Left ventricle myocardium inferior (tissue), 1 donor: ENCODE measurements at regions not wholly inside any gene's neighbourhood (a gene's known extent, or its start where the extent isn't known, plus 50 kb on each side); places are given as distances from the start of the nearest gene placed in this dataset.

Experiments
- DNase-seq: peaks from one replicate; pipeline ENCODE4 v3.0.0-alpha.2; 2020
- H3K27ac ChIP-seq: fragments of 200-600 bp; replicated peaks from 2 replicates; pipeline ENCODE4 v1.8.0; 2021
- H3K27me3 ChIP-seq: fragments of 200-600 bp; 2 replicates; pipeline ENCODE4 v1.8.0; 2021; ENCODE audit warnings: low read depth
- H3K36me3 ChIP-seq: fragments of 200-600 bp; 2 replicates; pipeline ENCODE4 v1.8.0; 2021
- H3K4me1 ChIP-seq: fragments of 200-600 bp; 2 replicates; pipeline ENCODE4 v1.8.0; 2021
- H3K4me3 ChIP-seq: fragments of 200-600 bp; 2 replicates; pipeline ENCODE4 v1.8.0; 2021; ENCODE audit warnings: mild to moderate bottlenecking, moderate library complexity
- H3K9me3 ChIP-seq: fragments of 200-600 bp; replicated peaks from 2 replicates; pipeline ENCODE4 v1.8.0; 2021
- CTCF ChIP-seq: fragments of 200-600 bp; IDR thresholded peaks from 2 replicates; pipeline ENCODE4 v1.8.0; 2021; ENCODE audit warnings: antibody characterized with exemption, mild to moderate bottlenecking, borderline replicate concordance
- intact Hi-C: fragments of 100-400 bp; cut with micrococcal nuclease; formaldehyde crosslinking; loops from one replicate; pipeline ENCODE4 v1.11.0; 2022
- donor health status: DM: no; HTN: yes; CAD: no; lungs with severe emphysema.

- no peak for DNase-seq
- H3K36me3 ChIP-seq = no peaks in the 10 kb centered on the region
- H3K27ac ChIP-seq = no peak overlapping the region
- TF ChIP-seq CTCF = no peak
- no peaks in the 10 kb centered on the region for H3K4me1 ChIP-seq
- no peaks in the 10 kb centered on the region for H3K9me3 ChIP-seq
- intact Hi-C loops = no loop called here
- no peak overlapping the region for H3K4me3 ChIP-seq
- H3K27me3 ChIP-seq = no peaks in the 10 kb centered on the region
Measured at GRCh38 chrX:98405376-98405775, 1521.7 kb downstream of the RPA4 start.

GRCh38 chrX:98407584-98407983 lies 1523.9 kb downstream of the RPA4 start:
- TF ChIP-seq CTCF = no peak
- DNase-seq = no peak
- intact Hi-C loops = no loop called here
- Histone ChIP-seq H3K4me1 (no peaks in the 10 kb centered on the region), H3K4me3 (no peak overlapping the region), H3K36me3 (no peaks in the 10 kb centered on the region), H3K27me3 (no peaks in the 10 kb centered on the region), H3K9me3 (no peaks in the 10 kb centered on the region), H3K27ac (no peak overlapping the region)

GRCh38 chrX:98409867-98410266 lies 1526.2 kb downstream of the RPA4 start:
- Histone ChIP-seq H3K9me3 (no peaks in the 10 kb centered on the region), H3K36me3 (no peaks in the 10 kb centered on the region), H3K4me1 (no peaks in the 10 kb centered on the region), H3K27ac (no peak overlapping the region), H3K4me3 (no peak overlapping the region), H3K27me3 (no peaks in the 10 kb centered on the region)
- no peak for TF ChIP-seq CTCF
- intact Hi-C loops = no loop called here
- no peak for DNase-seq

GRCh38 chrX:98412058-98412457 lies 1528.3 kb downstream of the RPA4 start:
- H3K4me3 ChIP-seq = no peak overlapping the region
- H3K4me1 ChIP-seq = no peaks in the 10 kb centered on the region
- H3K9me3 ChIP-seq = no peaks in the 10 kb centered on the region
- H3K27ac ChIP-seq = no peak overlapping the region
- no peaks in the 10 kb centered on the region for H3K36me3 ChIP-seq
- TF ChIP-seq CTCF = no peak
- intact Hi-C loops = no loop called here
- DNase-seq = no peak
- H3K27me3 ChIP-seq = no peaks in the 10 kb centered on the region

GRCh38 chrX:98422536-98422935 lies 1538.8 kb downstream of the RPA4 start:
- Histone ChIP-seq H3K36me3 (no peaks in the 10 kb centered on the region), H3K4me1 (no peaks in the 10 kb centered on the region), H3K4me3 (no peak overlapping the region), H3K9me3 (no peaks in the 10 kb centered on the region), H3K27me3 (no peaks in the 10 kb centered on the region), H3K27ac (no peak overlapping the region)
- no peak for TF ChIP-seq CTCF
- intact Hi-C loops = no loop called here
- DNase-seq = no peak

- H3K4me3 ChIP-seq = no peak overlapping the region
- no peaks in the 10 kb centered on the region for H3K36me3 ChIP-seq
- H3K9me3 ChIP-seq = no peaks in the 10 kb centered on the region
- no peak for DNase-seq
- TF ChIP-seq CTCF = no peak
- intact Hi-C loops = no loop called here
- no peak overlapping the region for H3K27ac ChIP-seq
- no peaks in the 10 kb centered on the region for H3K27me3 ChIP-seq
- H3K4me1 ChIP-seq = no peaks in the 10 kb centered on the region
Measured at GRCh38 chrX:98432413-98432812, 1548.7 kb downstream of the RPA4 start.
